Parathyroid adenoma (tissue), 2 donors: ENCODE measurements at regions not wholly inside any gene's neighbourhood (a gene's known extent, or its start where the extent isn't known, plus 50 kb on each side); places are given as distances from the start of the nearest gene placed in this dataset.
"Not testable (repeated sequence)": the region's sequence is repeated elsewhere in the genome, so short reads cannot be mapped to it uniquely, and the experiment has no call there.

Experiments used
- H2AFZ ChIP-seq: fragments of 300-600 bp; sonication (generic); one replicate; pipeline ENCODE4 v1.7.0; 2017; ENCODE audit warnings: antibody characterized with exemption, mild to moderate bottlenecking
- H3K27ac ChIP-seq: fragments of 300-600 bp; sonication (generic); one replicate; pipeline ENCODE4 v1.7.0; 2017
- H3K27me3 ChIP-seq: fragments of 300-600 bp; sonication (generic); one replicate; pipeline ENCODE4 v1.7.0; 2017; ENCODE audit warnings: low read length; ENCODE audit not compliant: control insufficient read depth, insufficient read depth
- H3K36me3 ChIP-seq: fragments of 300-600 bp; sonication (generic); one replicate; pipeline ENCODE4 v1.7.0; 2017; ENCODE audit warnings: low read length; ENCODE audit not compliant: control insufficient read depth, insufficient read depth
- H3K4me1 ChIP-seq: fragments of 300-600 bp; sonication (generic); one replicate; pipeline ENCODE4 v1.7.0; 2017; ENCODE audit warnings: control low read depth
- H3K4me2 ChIP-seq: fragments of 300-600 bp; sonication (generic); one replicate; pipeline ENCODE4 v1.7.0; 2017; ENCODE audit warnings: low read length
- H3K4me3 ChIP-seq: fragments of 300-600 bp; sonication (generic); one replicate; pipeline ENCODE4 v1.7.0; 2017; ENCODE audit warnings: low read depth, low read length
- H3K79me2 ChIP-seq: fragments of 300-600 bp; sonication (generic); one replicate; pipeline ENCODE4 v1.7.0; 2017; ENCODE audit warnings: control low read depth
- H3K9ac ChIP-seq: fragments of 300-600 bp; sonication (generic); one replicate; pipeline ENCODE4 v1.7.0; 2017; ENCODE audit warnings: mild to moderate bottlenecking
- H3K9me3 ChIP-seq: fragments of 300-600 bp; sonication (generic); one replicate; pipeline ENCODE4 v1.7.0; 2017; ENCODE audit warnings: low read length; ENCODE audit not compliant: control insufficient read depth
- CTCF ChIP-seq: fragments of 300-600 bp; sonication (generic); IDR thresholded peaks from one replicate; pipeline ENCODE4 v1.7.0; 2017; ENCODE audit warnings: antibody characterized with exemption, mild to moderate bottlenecking
- donor health status: primary hyperparathyroidism.

- no peak overlapping the region for H3K9ac ChIP-seq
- no peaks in the 10 kb centered on the region for H3K4me1 ChIP-seq
- H3K27me3 ChIP-seq = no peaks in the 10 kb centered on the region
- H3K79me2 ChIP-seq = no peaks in the 10 kb centered on the region
- H3K4me3 ChIP-seq = no peak overlapping the region
- no peak for TF ChIP-seq CTCF
- H3K36me3 ChIP-seq = no peaks in the 10 kb centered on the region
- H3K4me2 ChIP-seq = no peak overlapping the region
- no peak overlapping the region for H2AFZ ChIP-seq
- H3K9me3 ChIP-seq = no peaks in the 10 kb centered on the region
- no peak overlapping the region for H3K27ac ChIP-seq
These were observed 85.9 kb upstream of the ZPLD1 start for GRCh38 chr3:102348904-102349303.

GRCh38 chr3:102353148-102353547 lies 81.7 kb upstream of the ZPLD1 start:
- Histone ChIP-seq H3K79me2 (no peaks in the 10 kb centered on the region), H3K9me3 (no peaks in the 10 kb centered on the region), H3K4me2 (no peak overlapping the region), H3K9ac (no peak overlapping the region), H3K4me1 (no peaks in the 10 kb centered on the region), H3K36me3 (no peaks in the 10 kb centered on the region), H3K27ac (no peak overlapping the region), H3K27me3 (no peaks in the 10 kb centered on the region), H3K4me3 (no peak overlapping the region), H2AFZ (no peak overlapping the region)
- no peak for TF ChIP-seq CTCF

GRCh38 chr3:102353805-102354204 lies 81.0 kb upstream of the ZPLD1 start:
- TF ChIP-seq CTCF = no peak
- Histone ChIP-seq H3K79me2 (no peaks in the 10 kb centered on the region), H3K9me3 (no peaks in the 10 kb centered on the region)

GRCh38 chr3:102354818-102355515 lies 79.8 kb upstream of the ZPLD1 start:
- H3K9ac ChIP-seq = no peak overlapping the region
- H3K79me2 ChIP-seq = no peaks in the 10 kb centered on the region
- H3K36me3 ChIP-seq = no peaks in the 10 kb centered on the region
- no peaks in the 10 kb centered on the region for H3K27me3 ChIP-seq
- no peak overlapping the region for H3K4me3 ChIP-seq
- no peak overlapping the region for H2AFZ ChIP-seq
- H3K9me3 ChIP-seq = no peaks in the 10 kb centered on the region
- no peak overlapping the region for H3K4me2 ChIP-seq
- TF ChIP-seq CTCF = no peak
- no peaks in the 10 kb centered on the region for H3K4me1 ChIP-seq
- H3K27ac ChIP-seq = no peak overlapping the region

More at GRCh38 chr3:102353805-102354204, 81.0 kb upstream of the ZPLD1 start:
- H3K27me3 ChIP-seq = no peaks in the 10 kb centered on the region
- no peaks in the 10 kb centered on the region for H3K4me1 ChIP-seq
- H3K36me3 ChIP-seq = no peaks in the 10 kb centered on the region
- H3K27ac ChIP-seq = no peak overlapping the region
- no peak overlapping the region for H3K9ac ChIP-seq
- no peak overlapping the region for H3K4me3 ChIP-seq
- no peak overlapping the region for H3K4me2 ChIP-seq
- H2AFZ ChIP-seq = no peak overlapping the region

- Histone ChIP-seq H3K36me3 (no peaks in the 10 kb centered on the region), H3K9me3 (no peaks in the 10 kb centered on the region), H2AFZ (no peak overlapping the region), H3K4me1 (no peaks in the 10 kb centered on the region), H3K27ac (no peak overlapping the region), H3K27me3 (no peaks in the 10 kb centered on the region), H3K4me2 (no peak overlapping the region), H3K79me2 (no peaks in the 10 kb centered on the region), H3K4me3 (no peak overlapping the region), H3K9ac (no peak overlapping the region)
- no peak for TF ChIP-seq CTCF
These were observed 78.3 kb upstream of the ZPLD1 start for GRCh38 chr3:102356506-102356905.

GRCh38 chr3:102357313-102357712 lies 77.5 kb upstream of the ZPLD1 start:
- H3K9ac ChIP-seq, H3K4me3 ChIP-seq, H3K36me3 ChIP-seq, H3K4me2 ChIP-seq, H3K27me3 ChIP-seq, H3K9me3 ChIP-seq, H3K27ac ChIP-seq, H3K79me2 ChIP-seq, H2AFZ ChIP-seq, H3K4me1 ChIP-seq: not testable (repeated sequence)
